Smooth muscle cell (in vitro differentiated cells): ENCODE measurements at regions not wholly inside any gene's neighbourhood (a gene's known extent, or its start where the extent isn't known, plus 50 kb on each side); places are given as distances from the start of the nearest gene placed in this dataset.

Experiments
- DNase-seq: peaks from one replicate; lab custom pipeline; 2025; ENCODE audit not compliant: unreplicated experiment; lab: John Stamatoyannopoulos, UW
- H2AFZ ChIP-seq: fragments of 200-600 bp; sonication (generic); 2 replicates; pipeline ENCODE4 v1.6.0; 2016; ENCODE audit warnings: antibody characterized with exemption, low read depth, mild to moderate bottlenecking
- H3F3A ChIP-seq: fragments of 200-600 bp; sonication (generic); 2 replicates; pipeline ENCODE4 v1.6.0; 2017; ENCODE audit warnings: antibody characterized with exemption, low read depth
- H3K27ac ChIP-seq: fragments of 200-600 bp; sonication (generic); 2 replicates; pipeline ENCODE4 v1.5.1; 2016; ENCODE audit warnings: low read depth, mild to moderate bottlenecking
- H3K27me3 ChIP-seq: fragments of 200-600 bp; sonication (generic); 2 replicates; pipeline ENCODE4 v1.6.1; 2016; ENCODE audit warnings: low read depth, mild to moderate bottlenecking
- H3K36me3 ChIP-seq: fragments of 200-600 bp; sonication (generic); 2 replicates; pipeline ENCODE4 v1.5.1; 2016; ENCODE audit warnings: low read depth
- H3K4me1 ChIP-seq: fragments of 200-600 bp; sonication (generic); 2 replicates; pipeline ENCODE4 v1.5.1; 2016; ENCODE audit warnings: low read depth
- H3K4me2 ChIP-seq: fragments of 200-600 bp; sonication (generic); 2 replicates; pipeline ENCODE4 v1.6.0; 2016; ENCODE audit warnings: mild to moderate bottlenecking
- H3K4me3 ChIP-seq: fragments of 200-600 bp; sonication (generic); 2 replicates; pipeline ENCODE4 v1.5.1; 2016; ENCODE audit warnings: mild to moderate bottlenecking
- H3K79me2 ChIP-seq: fragments of 200-600 bp; sonication (generic); 2 replicates; pipeline ENCODE4 v1.6.0; 2016; ENCODE audit warnings: low read depth, mild to moderate bottlenecking
- H3K9ac ChIP-seq: fragments of 200-600 bp; sonication (generic); 2 replicates; pipeline ENCODE4 v1.6.0; 2016; ENCODE audit warnings: low read depth
- H3K9me3 ChIP-seq: fragments of 200-600 bp; sonication (generic); replicated peaks from 2 replicates; pipeline ENCODE4 v1.5.1; 2016; ENCODE audit warnings: low read depth
- H4K20me1 ChIP-seq: fragments of 200-600 bp; sonication (generic); 2 replicates; pipeline ENCODE4 v1.6.0; 2016; ENCODE audit warnings: low read depth
- CTCF ChIP-seq: fragments of 200-600 bp; sonication (generic); IDR thresholded peaks from 2 replicates; pipeline ENCODE4 v1.5.1; 2017; ENCODE audit warnings: borderline replicate concordance, mild to moderate bottlenecking, antibody characterized with exemption; ENCODE audit not compliant: insufficient read depth, poor library complexity, severe bottlenecking
- WGBS: methylation state at CpG from one replicate; pipeline ENCODE4 v1.1.7; 2016; ENCODE audit warnings: low lambda C conversion rate; 5-methylcytosine and 5-hydroxymethylcytosine counted together

- H3F3A ChIP-seq, result no peaks in the 10 kb centered on the region
- no peak for TF ChIP-seq CTCF
These were observed 592.7 kb downstream of the XIRP2 start for GRCh38 chr2:167480986-167481309.

GRCh38 chr2:167480232-167480985, 592.1 kb downstream of the XIRP2 start:
- no peak overlapping the region for H3K9ac ChIP-seq
- no peaks in the 10 kb centered on the region for H3F3A ChIP-seq
- H3K9me3 ChIP-seq, result no peaks in the 10 kb centered on the region
- TF ChIP-seq CTCF, result no peak
- no peaks in the 10 kb centered on the region for H4K20me1 ChIP-seq
- WGBS, result 84% methylated on average over 6 of the region's 6 CpGs
- no peak overlapping the region for H2AFZ ChIP-seq
- no peak overlapping the region for H3K4me2 ChIP-seq
- H3K4me1 ChIP-seq, result no peaks in the 10 kb centered on the region
- no peaks in the 10 kb centered on the region for H3K36me3 ChIP-seq
- H3K27me3 ChIP-seq, result no peaks in the 10 kb centered on the region
- no peak overlapping the region for H3K4me3 ChIP-seq
- H3K27ac ChIP-seq, result no peak overlapping the region
- DNase-seq, result no peak
- H3K79me2 ChIP-seq, result no peaks in the 10 kb centered on the region

More at GRCh38 chr2:167480986-167481309, 592.7 kb downstream of the XIRP2 start:
- H3K4me1 ChIP-seq, result no peaks in the 10 kb centered on the region
- H3K79me2 ChIP-seq, result no peaks in the 10 kb centered on the region
- DNase-seq, result no peak
- no peak overlapping the region for H3K9ac ChIP-seq
- H3K27me3 ChIP-seq, result no peaks in the 10 kb centered on the region
- H4K20me1 ChIP-seq, result no peaks in the 10 kb centered on the region
- WGBS, result 86% methylated on average over 2 of the region's 2 CpGs
- no peak overlapping the region for H3K4me3 ChIP-seq
- no peaks in the 10 kb centered on the region for H3K36me3 ChIP-seq
- H3K9me3 ChIP-seq, result no peaks in the 10 kb centered on the region
- H3K27ac ChIP-seq, result no peak overlapping the region
- no peak overlapping the region for H3K4me2 ChIP-seq
- no peak overlapping the region for H2AFZ ChIP-seq

- Histone ChIP-seq H2AFZ (no peak overlapping the region), H3F3A (no peaks in the 10 kb centered on the region), H3K36me3 (no peaks in the 10 kb centered on the region), H3K4me2 (no peak overlapping the region), H3K9ac (no peak overlapping the region), H3K27me3 (no peaks in the 10 kb centered on the region), H3K4me3 (no peak overlapping the region), H3K9me3 (no peaks in the 10 kb centered on the region), H4K20me1 (no peaks in the 10 kb centered on the region), H3K27ac (no peak overlapping the region), H3K4me1 (no peaks in the 10 kb centered on the region), H3K79me2 (no peaks in the 10 kb centered on the region)
- TF ChIP-seq CTCF, result no peak
- no peak for DNase-seq
- WGBS, result 89% methylated on average over 3 of the region's 3 CpGs
These were observed 589.9 kb downstream of the XIRP2 start for GRCh38 chr2:167478196-167478595.

GRCh38 chr2:167475791-167476190, 587.5 kb downstream of the XIRP2 start:
- no peaks in the 10 kb centered on the region for H3K36me3 ChIP-seq
- DNase-seq, result no peak
- H4K20me1 ChIP-seq, result no peaks in the 10 kb centered on the region
- H3K4me2 ChIP-seq, result no peak overlapping the region
- TF ChIP-seq CTCF, result no peak
- no peak overlapping the region for H3K9ac ChIP-seq
- no peak overlapping the region for H3K4me3 ChIP-seq
- no peaks in the 10 kb centered on the region for H3K9me3 ChIP-seq
- no peaks in the 10 kb centered on the region for H3K4me1 ChIP-seq
- H3K79me2 ChIP-seq, result no peaks in the 10 kb centered on the region
- no peaks in the 10 kb centered on the region for H3K27me3 ChIP-seq
- H3K27ac ChIP-seq, result no peak overlapping the region
- H3F3A ChIP-seq, result no peaks in the 10 kb centered on the region
- H2AFZ ChIP-seq, result peak overlapping the region; percentile 21
- 55% methylated on average over 2 of the region's 2 CpGs for WGBS
